ENCODE measurements at regions not wholly inside any gene's neighbourhood (a gene's known extent, or its start where the extent isn't known, plus 50 kb on each side); places are given as distances from the start of the nearest gene placed in this dataset.

GRCh38 chr19:31111741-31112140, 237.5 kb downstream of the TSHZ3 start:
- TF ChIP-seq CTBP1 (IDR thresholded peaks at IDR 0.05; ENCODE audit: borderline replicate concordance): no peak
- TF ChIP-seq ELF4 (IDR thresholded peaks at IDR 0.05): no peak
- TF ChIP-seq NFRKB (IDR thresholded peaks at IDR 0.05): no peak
- TF ChIP-seq, protein P1, sequence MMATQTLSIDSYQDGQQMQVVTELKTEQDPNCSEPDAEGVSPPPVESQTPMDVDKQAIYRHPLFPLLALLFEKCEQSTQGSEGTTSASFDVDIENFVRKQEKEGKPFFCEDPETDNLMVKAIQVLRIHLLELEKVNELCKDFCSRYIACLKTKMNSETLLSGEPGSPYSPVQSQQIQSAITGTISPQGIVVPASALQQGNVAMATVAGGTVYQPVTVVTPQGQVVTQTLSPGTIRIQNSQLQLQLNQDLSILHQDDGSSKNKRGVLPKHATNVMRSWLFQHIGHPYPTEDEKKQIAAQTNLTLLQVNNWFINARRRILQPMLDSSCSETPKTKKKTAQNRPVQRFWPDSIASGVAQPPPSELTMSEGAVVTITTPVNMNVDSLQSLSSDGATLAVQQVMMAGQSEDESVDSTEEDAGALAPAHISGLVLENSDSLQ (IDR thresholded peaks at IDR 0.05): no peak
- TF ChIP-seq FOXK2 (IDR thresholded peaks at IDR 0.05): no peak

All from HEK293T (cell line).